MM.1S (cell line): ENCODE measurements at regions not wholly inside any gene's neighbourhood (a gene's known extent, or its start where the extent isn't known, plus 50 kb on each side); places are given as distances from the start of the nearest gene placed in this dataset.

Experiments
- DNase-seq: peaks from one replicate; pipeline ENCODE4 v3.0.0-alpha.2; 2015
- H2AFZ ChIP-seq: fragments of 300-600 bp; sonication (generic); 2 replicates; pipeline ENCODE4 v1.6.0; 2016; ENCODE audit warnings: antibody characterized with exemption, low read length
- H3F3A ChIP-seq: fragments of 300-600 bp; sonication (generic); 2 replicates; pipeline ENCODE4 v1.6.1; 2016; ENCODE audit warnings: mild to moderate bottlenecking, antibody characterized with exemption, low read length, moderate library complexity, mixed read lengths; ENCODE audit not compliant: insufficient read depth
- H3K27ac ChIP-seq: fragments of 300-600 bp; sonication (generic); 2 replicates; pipeline ENCODE4 v1.5.1; 2016; ENCODE audit warnings: mild to moderate bottlenecking, low read length
- H3K27me3 ChIP-seq: fragments of 300-600 bp; sonication (generic); replicated peaks from 2 replicates; pipeline ENCODE4 v1.6.0; 2016; ENCODE audit warnings: low read length; ENCODE audit not compliant: insufficient read depth
- H3K36me3 ChIP-seq: fragments of 300-600 bp; sonication (generic); replicated peaks from 2 replicates; pipeline ENCODE4 v1.6.1; 2016; ENCODE audit warnings: mild to moderate bottlenecking, low read length, mixed read lengths; ENCODE audit not compliant: insufficient read depth
- H3K4me1 ChIP-seq: fragments of 300-600 bp; sonication (generic); 2 replicates; pipeline ENCODE4 v1.6.1; 2016; ENCODE audit warnings: low read length, mixed read lengths
- H3K4me2 ChIP-seq: fragments of 300-600 bp; sonication (generic); 2 replicates; pipeline ENCODE4 v1.6.0; 2016; ENCODE audit warnings: low read depth, low read length
- H3K4me3 ChIP-seq: fragments of 300-600 bp; sonication (generic); 2 replicates; pipeline ENCODE4 v1.5.1; 2016; ENCODE audit warnings: low read length, mixed read lengths
- H3K79me2 ChIP-seq: fragments of 300-600 bp; sonication (generic); 2 replicates; pipeline ENCODE4 v1.6.1; 2016; ENCODE audit warnings: mixed run types, low read length, mixed read lengths
- H3K9ac ChIP-seq: fragments of 300-600 bp; sonication (generic); 2 replicates; pipeline ENCODE4 v1.6.1; 2016; ENCODE audit warnings: low read length, mixed read lengths
- H3K9me2 ChIP-seq: fragments of 300-600 bp; sonication (generic); replicated peaks from 2 replicates; pipeline ENCODE4 v1.6.1; 2016; ENCODE audit warnings: mild to moderate bottlenecking, low read length, mixed read lengths; ENCODE audit not compliant: insufficient read depth
- H3K9me3 ChIP-seq: fragments of 300-600 bp; sonication (generic); replicated peaks from 2 replicates; pipeline ENCODE4 v1.6.1; 2016; ENCODE audit warnings: mild to moderate bottlenecking, low read length, mixed read lengths; ENCODE audit not compliant: insufficient read depth
- H4K20me1 ChIP-seq: fragments of 300-600 bp; sonication (generic); 2 replicates; pipeline ENCODE4 v1.6.1; 2016; ENCODE audit warnings: mild to moderate bottlenecking, low read length, moderate library complexity, mixed read lengths; ENCODE audit not compliant: insufficient read depth
- CTCF ChIP-seq: fragments of 300-600 bp; sonication (generic); IDR thresholded peaks from 2 replicates; pipeline ENCODE4 v1.5.1; 2016; ENCODE audit warnings: antibody characterized with exemption, low read length, mixed read lengths
- EZH2 ChIP-seq: fragments of 300-600 bp; sonication (generic); optimal IDR thresholded peaks from 2 replicates; pipeline ENCODE3; 2017; ENCODE audit warnings: low read depth, mild to moderate bottlenecking, antibody characterized with exemption, low read length, mixed read lengths
- EZH2phosphoT487 ChIP-seq: fragments of 300-600 bp; sonication (generic); IDR thresholded peaks from 2 replicates; pipeline ENCODE4 v1.6.1; 2018; ENCODE audit warnings: antibody characterized with exemption, low read length

DNA sequence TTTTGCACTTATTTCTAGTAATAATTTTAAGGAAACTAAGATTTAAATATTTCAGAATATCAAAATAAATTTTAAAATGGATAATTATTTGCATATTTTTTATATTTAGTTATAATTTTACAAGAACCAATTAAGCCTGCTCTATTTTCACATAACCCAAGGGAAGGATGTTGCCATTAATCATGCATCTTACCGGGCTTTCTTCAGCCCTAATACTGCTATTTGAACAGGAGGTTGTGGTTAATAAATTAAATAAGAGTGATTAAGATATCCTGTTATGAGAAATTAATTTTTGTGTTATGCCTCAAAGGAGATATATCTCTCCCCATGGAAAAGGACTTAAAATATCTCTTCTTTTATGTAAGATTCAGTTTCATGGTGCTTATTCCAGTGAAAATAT is 1415.8 kb upstream of the B3GALT2 start:
- TF ChIP-seq EZH2 (no peak), EZH2phosphoT487 (no peak), CTCF (no peak)
- no peaks in the 10 kb centered on the region for H3K9me2 ChIP-seq
- H3K27ac ChIP-seq = no peak overlapping the region
- H3K9me3 ChIP-seq = no peaks in the 10 kb centered on the region
- no peak overlapping the region for H3K4me2 ChIP-seq
- H3K9ac ChIP-seq = no peak overlapping the region
- H3F3A ChIP-seq = no peaks in the 10 kb centered on the region
- no peak overlapping the region for H3K4me3 ChIP-seq
- no peaks in the 10 kb centered on the region for H3K4me1 ChIP-seq
- H3K79me2 ChIP-seq = no peaks in the 10 kb centered on the region
- no peaks in the 10 kb centered on the region for H3K27me3 ChIP-seq
- no peaks in the 10 kb centered on the region for H3K36me3 ChIP-seq
- no peak overlapping the region for H2AFZ ChIP-seq
- no peak for DNase-seq
- H4K20me1 ChIP-seq = no peaks in the 10 kb centered on the region

DNA sequence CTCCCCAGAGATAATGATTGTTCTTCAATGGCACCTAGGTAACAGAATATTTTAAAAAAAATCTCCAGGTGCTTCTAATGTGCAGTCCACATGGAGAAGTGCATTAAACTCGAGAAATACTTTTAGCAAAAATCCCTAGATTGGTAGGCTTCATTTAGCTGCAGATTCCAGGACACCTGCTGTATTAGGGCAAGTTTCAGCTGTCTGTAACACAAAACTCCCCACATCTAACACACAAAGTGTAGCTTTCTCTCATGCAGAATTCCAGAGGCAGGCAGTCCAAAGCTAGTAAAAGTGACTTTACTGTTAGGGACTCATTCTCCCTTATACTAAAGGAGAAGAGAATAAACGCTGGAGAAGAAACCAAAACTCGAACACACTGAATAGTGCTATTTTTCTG is 1414.3 kb upstream of the B3GALT2 start:
- no peaks in the 10 kb centered on the region for H3K36me3 ChIP-seq
- no peaks in the 10 kb centered on the region for H3K9me2 ChIP-seq
- no peaks in the 10 kb centered on the region for H3K9me3 ChIP-seq
- H4K20me1 ChIP-seq = no peaks in the 10 kb centered on the region
- H3K9ac ChIP-seq = no peak overlapping the region
- H3K27me3 ChIP-seq = no peaks in the 10 kb centered on the region
- no peak overlapping the region for H3K27ac ChIP-seq
- no peaks in the 10 kb centered on the region for H3K4me1 ChIP-seq
- no peak overlapping the region for H3K4me3 ChIP-seq
- no peaks in the 10 kb centered on the region for H3K79me2 ChIP-seq
- no peak overlapping the region for H2AFZ ChIP-seq
- TF ChIP-seq EZH2phosphoT487 = no peak
- no peak for TF ChIP-seq EZH2
- TF ChIP-seq CTCF = no peak
- H3F3A ChIP-seq = no peaks in the 10 kb centered on the region
- H3K4me2 ChIP-seq = no peak overlapping the region
- DNase-seq = no peak

- Histone ChIP-seq H3K27ac (no peak overlapping the region), H4K20me1 (no peaks in the 10 kb centered on the region), H3K4me3 (no peak overlapping the region), H3K9me2 (no peaks in the 10 kb centered on the region), H3K79me2 (no peaks in the 10 kb centered on the region), H3F3A (no peaks in the 10 kb centered on the region), H3K9ac (no peak overlapping the region), H3K9me3 (no peaks in the 10 kb centered on the region), H3K36me3 (no peaks in the 10 kb centered on the region), H3K4me1 (no peaks in the 10 kb centered on the region), H3K27me3 (no peaks in the 10 kb centered on the region), H3K4me2 (no peak overlapping the region), H2AFZ (no peak overlapping the region)
- TF ChIP-seq EZH2 = no peak
- no peak for TF ChIP-seq EZH2phosphoT487
- no peak for TF ChIP-seq CTCF
- no peak for DNase-seq
These were observed 1411.7 kb upstream of the B3GALT2 start for GRCh38 chr1:194598098-194598497.

DNA sequence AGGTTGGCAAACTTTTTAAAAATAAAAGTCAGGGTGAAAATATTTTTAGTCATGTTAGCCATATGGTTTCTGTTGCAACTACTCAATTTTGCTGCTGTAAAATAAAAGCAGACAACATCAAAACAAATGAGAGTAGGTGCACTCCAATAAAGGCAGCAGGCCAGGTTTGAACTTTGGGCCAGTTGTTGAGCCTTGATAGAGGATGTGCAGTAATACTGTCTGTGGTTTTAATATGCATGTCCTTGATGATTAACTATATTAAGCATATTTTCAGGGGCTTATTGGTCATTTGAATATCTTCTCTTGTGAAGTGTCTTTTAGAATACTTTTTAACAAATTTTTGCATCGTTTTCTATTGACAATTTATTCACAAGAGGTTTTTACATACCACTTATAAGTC is 1399.9 kb upstream of the B3GALT2 start:
- Histone ChIP-seq H3K4me2 (no peak overlapping the region), H3K4me3 (no peak overlapping the region), H3K79me2 (no peaks in the 10 kb centered on the region), H3K27ac (no peak overlapping the region), H4K20me1 (no peaks in the 10 kb centered on the region), H3K27me3 (no peaks in the 10 kb centered on the region), H3K9me2 (no peaks in the 10 kb centered on the region), H3K4me1 (no peaks in the 10 kb centered on the region), H3F3A (no peaks in the 10 kb centered on the region), H3K9me3 (no peaks in the 10 kb centered on the region), H3K9ac (no peak overlapping the region), H2AFZ (no peak overlapping the region), H3K36me3 (no peaks in the 10 kb centered on the region)
- DNase-seq = no peak
- TF ChIP-seq EZH2phosphoT487 = no peak
- TF ChIP-seq CTCF = no peak
- no peak for TF ChIP-seq EZH2
